Activated naive CD8-positive, alpha-beta T cell treated with anti-CD3 and anti-CD28 coated beads for 36 hours (primary cell): ENCODE measurements at regions not wholly inside any gene's neighbourhood (a gene's known extent, or its start where the extent isn't known, plus 50 kb on each side); places are given as distances from the start of the nearest gene placed in this dataset.

Experiments used
- DNase-seq: peaks from one replicate; pipeline ENCODE4 v3.0.0; 2021
- H3K27ac Mint-ChIP-seq: one replicate; pipeline ENCODE4 v1.8.0; 2022; ENCODE audit warnings: mild to moderate bottlenecking, moderate library complexity, mixed read lengths
- H3K27me3 Mint-ChIP-seq: one replicate; pipeline ENCODE4 v1.8.0; 2022; ENCODE audit warnings: mild to moderate bottlenecking, mixed read lengths
- H3K36me3 Mint-ChIP-seq: one replicate; pipeline ENCODE4 v1.8.0; 2021; ENCODE audit warnings: mild to moderate bottlenecking, mixed read lengths
- H3K4me1 Mint-ChIP-seq: one replicate; pipeline ENCODE4 v1.8.0; 2021; ENCODE audit warnings: mixed read lengths
- H3K4me3 Mint-ChIP-seq: one replicate; pipeline ENCODE4 v1.8.0; 2022; ENCODE audit warnings: mild to moderate bottlenecking, moderate library complexity, mixed read lengths
- H3K9me3 Mint-ChIP-seq: one replicate; pipeline ENCODE4 v1.8.0; 2022; ENCODE audit warnings: mixed read lengths

DNA sequence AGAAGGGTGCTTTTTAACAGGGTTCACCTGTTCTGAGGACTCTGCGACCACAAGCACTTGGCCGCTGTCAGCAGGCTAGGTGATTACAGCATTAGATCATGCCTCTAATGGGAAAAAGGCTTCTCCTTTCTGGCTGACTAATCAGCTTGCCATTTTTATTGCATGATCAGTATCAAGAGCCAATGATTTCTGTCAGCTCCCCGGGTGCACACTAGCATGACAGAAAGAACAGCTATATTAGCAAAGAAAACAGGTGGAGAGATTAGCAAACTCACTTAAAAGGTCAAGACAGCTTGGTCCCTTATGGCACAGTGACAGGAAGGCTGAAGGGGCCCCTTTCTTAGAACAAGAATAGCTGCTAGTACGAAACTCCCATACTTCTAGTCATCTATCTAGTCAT is 170.0 kb downstream of the SMIM20 start:
- no peak overlapping the region for H3K4me3 Mint-ChIP-seq
- DNase-seq, result peak; percentile 18
- peaks cover 12% of the 10 kb centered on the region for H3K36me3 Mint-ChIP-seq
- H3K27ac Mint-ChIP-seq, result peak overlapping the region; percentile 18
- peaks cover 12% of the 10 kb centered on the region for H3K9me3 Mint-ChIP-seq
- peaks cover 34% of the 10 kb centered on the region for H3K27me3 Mint-ChIP-seq
- H3K4me1 Mint-ChIP-seq, result peaks cover 56% of the 10 kb centered on the region

DNA sequence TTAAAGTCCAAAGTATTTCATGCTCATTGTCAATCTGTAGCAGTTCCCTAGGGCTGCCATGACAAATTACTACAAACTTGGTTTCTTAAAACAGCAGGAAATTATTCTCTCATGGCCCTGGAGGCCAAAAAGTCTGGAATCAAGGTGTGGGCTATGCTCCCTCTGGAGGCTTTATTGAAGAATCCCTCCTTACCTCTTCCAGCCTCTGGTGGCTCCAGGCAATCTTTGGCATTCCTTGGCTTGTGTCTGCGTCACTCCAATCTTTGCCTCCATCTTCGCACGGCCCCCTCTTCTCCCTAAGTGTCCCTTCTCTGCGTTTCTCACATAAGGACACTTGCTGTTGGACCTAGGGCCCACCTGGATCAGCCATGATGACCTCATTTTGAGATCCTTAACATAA is 170.4 kb downstream of the SMIM20 start:
- Mint-ChIP-seq H3K9me3 (peaks cover 12% of the 10 kb centered on the region), H3K27me3 (peaks cover 34% of the 10 kb centered on the region), H3K4me3 (no peak overlapping the region), H3K4me1 (peaks cover 60% of the 10 kb centered on the region), H3K36me3 (peaks cover 12% of the 10 kb centered on the region), H3K27ac (peak overlapping the region; percentile 18)
- no peak for DNase-seq

DNA sequence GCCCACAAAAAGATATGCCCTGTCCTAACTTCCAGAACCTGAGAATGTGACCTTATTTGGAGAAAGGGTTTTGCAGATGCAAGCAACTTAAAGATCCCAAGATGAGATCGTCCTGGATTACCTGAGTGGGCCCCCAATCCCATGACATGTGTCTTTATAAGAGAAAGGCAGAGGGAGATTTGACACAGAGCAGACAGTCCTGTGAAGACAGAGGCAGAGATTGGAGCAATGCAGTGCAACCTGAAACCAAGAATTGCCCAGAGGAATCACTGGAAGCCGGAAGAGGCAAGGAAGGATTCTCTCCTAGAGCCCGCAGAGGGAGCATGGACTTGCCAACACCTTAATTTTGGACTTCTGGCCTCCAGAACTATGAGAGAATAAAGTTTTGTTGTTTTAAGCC is 171.5 kb downstream of the SMIM20 start:
- H3K4me3 Mint-ChIP-seq, result no peak overlapping the region
- H3K36me3 Mint-ChIP-seq, result peaks cover 15% of the 10 kb centered on the region
- H3K27me3 Mint-ChIP-seq, result peaks cover 31% of the 10 kb centered on the region
- peaks cover 60% of the 10 kb centered on the region for H3K4me1 Mint-ChIP-seq
- no peak overlapping the region for H3K27ac Mint-ChIP-seq
- DNase-seq, result no peak
- H3K9me3 Mint-ChIP-seq, result peaks cover 14% of the 10 kb centered on the region

DNA sequence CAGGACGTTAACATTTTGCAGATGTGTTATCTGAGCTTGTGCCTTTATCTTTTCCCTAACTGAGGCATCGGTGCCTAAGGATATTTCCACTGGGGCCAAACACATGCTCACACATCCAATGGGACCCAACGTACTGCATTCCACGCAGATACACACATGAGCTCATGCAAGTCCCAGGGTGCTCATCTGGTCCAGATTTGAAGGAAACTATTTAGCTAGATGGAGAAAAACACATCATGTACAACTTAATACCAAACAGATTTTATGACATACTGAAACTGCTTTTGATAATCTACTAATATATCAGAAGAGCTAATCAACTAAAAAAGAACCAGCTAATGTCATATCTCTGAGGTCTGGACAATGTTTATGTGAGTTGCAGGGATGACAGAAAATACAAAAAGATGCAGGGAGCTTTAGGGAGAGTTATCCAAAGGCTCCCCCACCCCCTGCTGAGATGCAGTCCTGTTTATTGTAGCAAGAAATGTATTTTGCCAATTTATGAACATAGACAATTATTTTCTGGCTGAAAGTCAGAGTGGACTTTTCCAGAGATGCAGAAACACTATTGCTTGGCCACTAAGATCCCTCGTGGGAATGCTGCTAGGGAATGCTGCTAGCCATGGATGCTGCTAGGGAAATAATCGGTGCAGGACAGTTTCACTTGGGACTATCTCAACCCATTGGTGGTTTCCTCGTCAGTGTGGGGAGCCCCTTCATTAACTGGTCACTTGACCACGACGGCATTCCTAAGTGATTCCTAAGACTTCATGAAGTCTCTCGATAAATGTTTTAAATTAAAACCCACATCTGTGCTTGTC is 172.8 kb downstream of the SMIM20 start:
- Mint-ChIP-seq H3K4me1 (peaks cover 51% of the 10 kb centered on the region), H3K36me3 (peaks cover 17% of the 10 kb centered on the region), H3K27me3 (peaks cover 32% of the 10 kb centered on the region), H3K27ac (no peak overlapping the region), H3K4me3 (no peak overlapping the region), H3K9me3 (peaks cover 22% of the 10 kb centered on the region)
- no peak for DNase-seq

DNA sequence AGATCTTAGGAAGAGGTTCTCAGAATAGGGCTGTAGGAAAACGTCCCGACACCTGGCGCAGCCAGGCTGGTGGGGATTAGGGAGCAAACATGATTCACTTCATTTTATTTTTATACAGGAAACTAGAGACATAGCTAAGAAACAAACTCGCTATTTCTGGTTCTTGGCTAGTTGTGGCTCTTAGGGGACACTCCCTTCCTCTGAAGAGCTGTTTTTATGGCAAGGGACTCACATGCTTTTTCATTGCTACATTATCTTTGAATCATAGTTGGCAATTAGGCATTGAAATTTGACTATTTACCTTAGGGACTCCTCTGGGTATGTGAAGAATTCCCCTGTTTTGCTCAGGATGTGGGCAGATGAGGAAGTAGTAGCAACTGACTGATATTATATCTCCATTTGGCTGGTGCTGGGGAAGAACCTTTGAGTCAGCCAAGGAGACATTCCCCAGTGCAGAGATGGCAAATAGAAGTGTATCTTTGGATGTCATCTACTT is 174.5 kb downstream of the SMIM20 start:
- Mint-ChIP-seq H3K27me3 (peaks cover 33% of the 10 kb centered on the region), H3K4me1 (peaks cover 45% of the 10 kb centered on the region), H3K36me3 (peaks cover 15% of the 10 kb centered on the region), H3K9me3 (peaks cover 30% of the 10 kb centered on the region), H3K27ac (peak overlapping the region; percentile 84), H3K4me3 (no peak overlapping the region)
- DNase-seq, result peak; percentile 11

DNA sequence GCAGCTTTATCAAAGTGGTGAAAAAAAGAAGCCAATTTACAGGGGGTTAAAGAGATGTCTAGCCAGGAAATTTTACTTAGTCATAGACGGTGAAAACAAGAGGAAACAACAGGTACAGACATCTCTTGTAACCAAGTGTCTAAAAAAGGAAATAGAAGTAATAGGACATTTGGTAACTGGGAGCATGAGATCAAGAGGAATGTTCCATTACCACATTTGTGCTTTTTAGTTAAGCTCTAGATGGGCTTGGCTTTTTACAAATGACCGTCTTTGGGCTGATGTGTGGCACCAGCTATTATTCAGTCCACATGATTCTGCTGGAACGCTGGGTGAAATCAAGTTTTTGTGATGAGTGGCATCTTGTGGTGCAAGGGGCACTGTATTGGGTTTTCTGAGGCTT is 179.5 kb downstream of the SMIM20 start:
- no peak overlapping the region for H3K27ac Mint-ChIP-seq
- peaks cover 22% of the 10 kb centered on the region for H3K27me3 Mint-ChIP-seq
- no peak for DNase-seq
- peaks cover 24% of the 10 kb centered on the region for H3K4me1 Mint-ChIP-seq
- H3K9me3 Mint-ChIP-seq, result peaks cover 50% of the 10 kb centered on the region
- no peak overlapping the region for H3K4me3 Mint-ChIP-seq
- H3K36me3 Mint-ChIP-seq, result peaks cover 15% of the 10 kb centered on the region

DNA sequence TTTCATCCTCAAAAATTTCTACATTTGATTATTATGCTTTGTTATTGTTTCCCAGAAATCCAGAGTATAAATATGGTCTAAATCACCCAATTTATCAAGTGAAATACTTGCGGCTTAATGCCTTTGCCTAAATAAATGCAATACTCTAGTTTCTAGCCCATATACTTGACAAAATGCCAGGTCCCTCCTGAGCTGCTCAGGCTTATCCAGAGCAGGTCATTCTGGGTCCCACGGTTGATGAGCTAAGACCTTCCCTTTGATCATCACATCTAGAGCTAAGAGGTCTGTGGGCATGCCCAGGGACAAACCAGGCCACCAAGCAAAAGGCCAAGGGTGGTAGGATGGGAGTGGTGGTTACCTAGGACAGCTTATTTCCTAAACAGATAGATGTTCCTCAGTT is 180.1 kb downstream of the SMIM20 start:
- Mint-ChIP-seq H3K4me3 (no peak overlapping the region), H3K36me3 (peaks cover 15% of the 10 kb centered on the region), H3K27ac (no peak overlapping the region), H3K4me1 (peaks cover 18% of the 10 kb centered on the region), H3K9me3 (peaks cover 52% of the 10 kb centered on the region), H3K27me3 (peaks cover 22% of the 10 kb centered on the region)
- DNase-seq, result no peak

DNA sequence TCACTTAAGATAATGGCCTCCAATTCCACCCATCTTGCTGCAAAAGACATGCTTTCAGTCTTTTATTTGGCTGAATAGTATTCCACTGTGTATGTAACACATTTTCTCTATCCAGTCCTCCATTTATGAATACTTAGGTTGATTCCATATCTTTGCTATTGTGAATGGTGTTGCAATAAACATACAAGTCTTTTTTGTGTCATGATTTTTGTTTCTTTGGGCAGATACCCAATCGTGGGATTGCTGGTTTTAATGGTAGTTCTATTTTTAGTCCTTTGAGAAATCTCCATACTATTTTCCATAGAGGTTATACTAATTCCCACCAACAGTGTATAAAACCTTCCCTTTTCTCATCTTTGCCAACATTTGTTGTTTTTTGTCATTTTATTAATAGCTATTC is 180.9 kb downstream of the SMIM20 start:
- H3K27me3 Mint-ChIP-seq, result peaks cover 22% of the 10 kb centered on the region
- no peak for DNase-seq
- H3K4me1 Mint-ChIP-seq, result peaks cover 16% of the 10 kb centered on the region
- H3K36me3 Mint-ChIP-seq, result peaks cover 14% of the 10 kb centered on the region
- H3K9me3 Mint-ChIP-seq, result peaks cover 56% of the 10 kb centered on the region
- H3K27ac Mint-ChIP-seq, result no peak overlapping the region
- H3K4me3 Mint-ChIP-seq, result no peak overlapping the region

DNA sequence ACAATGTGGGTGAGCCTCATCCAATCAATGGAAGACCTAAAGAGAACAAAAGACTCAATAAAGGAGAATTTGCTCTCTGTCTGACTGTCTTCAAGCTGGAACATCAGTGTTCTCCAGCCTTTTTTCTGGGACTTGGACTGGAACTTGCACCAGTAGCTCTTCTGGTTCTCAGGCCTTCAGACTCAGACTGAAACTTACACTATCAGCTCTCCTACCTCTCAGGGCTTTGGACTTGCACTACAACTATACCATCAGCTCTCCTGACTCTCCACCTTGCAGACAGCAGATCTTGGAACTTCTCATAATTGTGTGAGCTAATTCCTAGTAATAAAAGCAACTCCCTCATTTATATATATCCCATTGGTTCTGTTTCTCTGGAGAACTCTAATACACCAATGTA is 185.9 kb downstream of the SMIM20 start:
- Mint-ChIP-seq H3K27ac (no peak overlapping the region), H3K27me3 (peaks cover 9% of the 10 kb centered on the region), H3K9me3 (peaks cover 31% of the 10 kb centered on the region), H3K4me1 (peaks cover 6% of the 10 kb centered on the region), H3K36me3 (peaks cover 3% of the 10 kb centered on the region), H3K4me3 (no peak overlapping the region)
- no peak for DNase-seq

DNA sequence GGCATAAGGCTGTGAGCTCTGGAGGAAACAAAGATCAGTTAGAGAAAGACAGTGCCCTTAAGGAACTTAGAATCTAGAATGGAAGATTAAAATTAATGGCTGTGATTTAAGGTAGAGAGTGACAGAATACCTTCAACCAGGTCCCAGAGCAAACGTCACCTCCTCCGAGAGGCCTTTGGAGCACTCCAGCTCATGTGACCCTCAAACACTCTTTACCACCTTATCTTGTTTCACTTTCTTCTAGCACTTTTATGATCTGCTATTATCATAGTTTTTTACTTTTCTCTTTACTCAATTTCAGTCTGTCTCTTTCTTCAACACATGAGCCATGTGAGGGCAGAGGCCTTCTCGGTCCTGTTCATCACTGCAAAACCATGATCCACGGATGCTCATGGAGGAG is 187.0 kb downstream of the SMIM20 start:
- Mint-ChIP-seq H3K4me1 (peaks cover 6% of the 10 kb centered on the region), H3K36me3 (peaks cover 3% of the 10 kb centered on the region), H3K4me3 (no peak overlapping the region), H3K27ac (no peak overlapping the region), H3K27me3 (peaks cover 4% of the 10 kb centered on the region), H3K9me3 (peaks cover 28% of the 10 kb centered on the region)
- no peak for DNase-seq

DNA sequence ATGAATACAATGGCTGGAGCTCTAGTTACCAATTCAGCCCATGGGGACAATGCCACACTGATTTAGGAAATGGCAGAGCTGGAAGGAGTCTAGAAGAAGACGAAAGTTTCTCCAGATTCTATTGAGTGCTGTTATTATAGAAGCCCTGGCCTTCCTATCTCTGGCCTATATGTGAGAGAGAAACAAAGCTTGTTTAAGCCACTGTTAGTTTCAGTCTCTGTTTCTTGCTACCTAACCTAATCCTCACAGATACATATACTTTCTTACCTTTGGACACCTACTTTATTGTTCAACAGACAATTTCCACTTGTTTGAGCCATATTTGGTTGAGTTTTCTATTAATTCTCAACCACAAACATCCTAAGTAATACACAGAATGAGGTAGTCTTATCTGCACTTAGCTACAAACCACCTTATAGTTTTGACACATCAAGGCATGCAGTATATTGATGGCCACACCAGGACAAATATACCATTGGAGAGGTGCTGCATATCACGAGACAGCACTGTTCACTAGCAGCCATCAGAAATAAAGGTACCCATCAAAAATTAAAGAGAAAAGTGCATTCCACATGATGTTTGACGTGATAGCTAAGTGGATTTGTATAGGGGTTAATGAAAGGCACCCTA is 190.2 kb downstream of the SMIM20 start:
- no peak for DNase-seq
- H3K9me3 Mint-ChIP-seq, result peaks cover 8% of the 10 kb centered on the region
- peaks cover 12% of the 10 kb centered on the region for H3K27me3 Mint-ChIP-seq
- peaks cover 6% of the 10 kb centered on the region for H3K4me1 Mint-ChIP-seq
- H3K27ac Mint-ChIP-seq, result no peak overlapping the region
- no peak overlapping the region for H3K4me3 Mint-ChIP-seq
- peaks cover 3% of the 10 kb centered on the region for H3K36me3 Mint-ChIP-seq

DNA sequence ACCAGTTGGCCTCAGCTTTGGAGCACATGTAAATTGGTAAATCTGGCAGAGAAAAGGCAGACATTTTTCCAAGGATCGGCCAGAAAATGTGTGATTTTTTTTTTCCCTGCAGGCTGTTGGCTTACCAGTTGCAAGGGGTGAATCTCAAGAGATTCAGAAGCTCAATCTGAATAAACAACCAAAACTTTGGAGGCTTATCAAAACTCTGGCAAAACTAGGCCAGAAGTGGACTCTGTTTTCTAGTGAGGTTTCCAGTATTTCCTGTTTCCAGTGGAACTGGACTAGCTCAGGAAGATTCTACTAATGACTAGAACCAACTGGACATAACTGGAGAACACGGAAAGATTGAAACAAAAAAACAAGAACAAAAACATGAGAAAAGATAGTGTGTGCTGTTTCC is 191.3 kb downstream of the SMIM20 start:
- no peak overlapping the region for H3K27ac Mint-ChIP-seq
- no peak for DNase-seq
- H3K4me3 Mint-ChIP-seq, result no peak overlapping the region
- no peaks in the 10 kb centered on the region for H3K9me3 Mint-ChIP-seq
- H3K27me3 Mint-ChIP-seq, result peaks cover 15% of the 10 kb centered on the region
- H3K4me1 Mint-ChIP-seq, result peaks cover 6% of the 10 kb centered on the region
- no peaks in the 10 kb centered on the region for H3K36me3 Mint-ChIP-seq

DNA sequence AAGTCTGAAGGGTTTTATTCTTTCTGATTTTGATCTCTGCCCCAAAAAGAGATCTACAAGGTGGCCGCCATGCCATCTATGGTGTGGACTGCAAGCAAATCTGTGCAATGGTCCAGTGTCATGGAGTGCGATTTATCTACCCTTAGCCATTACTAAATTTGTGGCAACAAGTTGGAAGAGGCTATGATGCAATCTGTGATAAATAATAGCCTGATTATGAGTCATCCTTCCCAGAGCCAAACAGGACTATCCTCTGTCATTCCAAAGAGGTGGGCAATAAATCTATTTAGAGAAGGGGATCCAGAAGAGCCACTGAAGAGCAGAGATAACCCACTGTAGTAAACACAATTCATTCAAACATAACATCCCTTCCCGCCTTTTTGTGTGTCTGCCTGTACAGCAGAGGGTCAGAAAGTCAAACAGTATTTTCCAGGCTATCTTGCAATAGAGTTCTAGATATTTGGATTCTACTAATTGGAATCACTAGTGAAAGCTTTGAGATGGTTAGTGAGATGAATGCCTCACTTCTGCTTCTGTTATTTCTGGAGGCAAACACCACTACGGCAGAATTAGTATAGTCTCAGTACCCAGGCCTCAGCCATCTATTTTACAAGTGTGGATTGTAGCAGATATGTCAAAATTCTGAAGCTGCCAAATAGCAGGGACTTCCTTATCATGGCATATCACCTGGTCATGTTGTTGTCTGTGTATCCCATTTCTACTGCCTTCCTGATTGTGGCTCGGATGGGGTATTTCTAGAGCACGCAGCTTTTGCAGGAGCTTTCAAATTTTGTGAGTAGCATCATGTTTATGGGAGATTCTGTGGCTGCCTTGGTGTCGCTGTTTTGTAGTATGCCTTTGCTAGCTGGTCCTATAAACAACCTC is 192.0 kb downstream of the SMIM20 start:
- Mint-ChIP-seq H3K27me3 (peaks cover 23% of the 10 kb centered on the region), H3K27ac (no peak overlapping the region), H3K4me3 (no peak overlapping the region), H3K36me3 (no peaks in the 10 kb centered on the region), H3K4me1 (peaks cover 6% of the 10 kb centered on the region), H3K9me3 (peaks cover 3% of the 10 kb centered on the region)
- DNase-seq, result no peak

DNA sequence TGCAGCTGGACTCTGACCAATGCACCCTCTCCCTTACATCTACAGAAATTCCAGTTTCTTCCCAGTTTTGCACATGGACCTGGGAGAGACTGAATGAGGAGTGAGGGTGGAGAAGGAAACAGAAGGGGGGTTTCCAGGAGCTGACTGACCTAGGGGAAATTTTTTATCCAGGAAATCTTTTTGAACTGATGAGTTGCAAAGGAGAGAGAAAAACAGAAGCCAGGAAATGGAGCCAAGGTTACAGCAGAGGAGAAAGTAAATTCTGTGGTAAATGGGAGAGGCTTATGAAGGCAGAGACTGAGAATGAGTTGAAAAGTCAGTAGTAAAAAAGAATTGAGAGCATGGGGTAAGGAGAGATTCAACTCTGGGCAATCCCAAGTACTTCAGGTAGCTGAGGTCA is 192.8 kb downstream of the SMIM20 start:
- Mint-ChIP-seq H3K27me3 (peaks cover 24% of the 10 kb centered on the region), H3K4me1 (peaks cover 6% of the 10 kb centered on the region)

DNA sequence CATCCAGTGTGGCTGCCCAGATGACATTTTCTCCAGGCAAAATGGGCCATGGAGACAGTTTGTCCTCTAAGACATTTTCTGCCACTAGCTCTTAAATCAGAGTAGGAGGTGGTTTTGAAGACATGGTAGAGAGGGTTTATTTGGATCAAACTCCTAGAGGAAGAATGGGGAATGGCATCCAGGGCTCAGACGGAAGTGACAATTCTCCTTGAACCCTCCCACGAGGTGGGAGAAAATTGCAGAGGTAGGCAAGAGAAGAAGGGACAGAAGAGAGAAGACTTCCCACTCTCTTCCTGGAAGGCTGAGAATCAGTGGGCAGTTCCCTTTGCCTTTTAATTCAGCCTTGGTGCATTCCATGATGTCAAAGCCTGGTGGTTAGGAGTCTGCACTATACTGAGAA is 194.0 kb downstream of the SMIM20 start:
- peaks cover 24% of the 10 kb centered on the region for H3K27me3 Mint-ChIP-seq
- no peak overlapping the region for H3K27ac Mint-ChIP-seq
- H3K9me3 Mint-ChIP-seq, result peaks cover 7% of the 10 kb centered on the region
- peaks cover 3% of the 10 kb centered on the region for H3K36me3 Mint-ChIP-seq
- no peak overlapping the region for H3K4me3 Mint-ChIP-seq
- no peak for DNase-seq
- peaks cover 6% of the 10 kb centered on the region for H3K4me1 Mint-ChIP-seq

More for the DNA sequence above, 192.8 kb downstream of the SMIM20 start:
- no peak for DNase-seq
- no peaks in the 10 kb centered on the region for H3K36me3 Mint-ChIP-seq
- peaks cover 3% of the 10 kb centered on the region for H3K9me3 Mint-ChIP-seq
- H3K27ac Mint-ChIP-seq, result no peak overlapping the region
- no peak overlapping the region for H3K4me3 Mint-ChIP-seq
